Progenitor cell of endocrine pancreas (in vitro differentiated cells): ENCODE measurements at regions not wholly inside any gene's neighbourhood (a gene's known extent, or its start where the extent isn't known, plus 50 kb on each side); places are given as distances from the start of the nearest gene placed in this dataset.

ENCODE experiments used
- DNase-seq: peaks from one replicate; pipeline ENCODE4 v3.0.0; 2021; ENCODE audit warnings: low spot score; ENCODE audit not compliant: unreplicated experiment
- H3K27ac Mint-ChIP-seq: 2 replicates; pipeline ENCODE4 v1.8.0; 2021; ENCODE audit warnings: mild to moderate bottlenecking, moderate library complexity, mixed read lengths
- H3K27me3 Mint-ChIP-seq: 2 replicates; pipeline ENCODE4 v1.8.0; 2021; ENCODE audit warnings: mixed read lengths
- H3K36me3 Mint-ChIP-seq: 2 replicates; pipeline ENCODE4 v1.8.0; 2022; ENCODE audit warnings: mixed read lengths; ENCODE audit not compliant: insufficient read depth
- H3K4me1 Mint-ChIP-seq: 2 replicates; pipeline ENCODE4 v1.8.0; 2021; ENCODE audit warnings: low read depth, mixed read lengths
- H3K4me3 Mint-ChIP-seq: 2 replicates; pipeline ENCODE4 v1.8.0; 2021; ENCODE audit warnings: low read depth, mild to moderate bottlenecking, moderate library complexity, mixed read lengths
- H3K9me3 Mint-ChIP-seq: 2 replicates; pipeline ENCODE4 v1.8.0; 2021; ENCODE audit warnings: low read depth, mixed read lengths
- TF ChIP-seq, protein P1 (sequence below): fragments of 200-600 bp; sonication (generic); IDR thresholded peaks from one replicate; pipeline ENCODE4 v1.5.0; 2021; ENCODE audit warnings: antibody characterized with exemption, mild to moderate bottlenecking; ENCODE audit not compliant: unreplicated experiment

DNA sequence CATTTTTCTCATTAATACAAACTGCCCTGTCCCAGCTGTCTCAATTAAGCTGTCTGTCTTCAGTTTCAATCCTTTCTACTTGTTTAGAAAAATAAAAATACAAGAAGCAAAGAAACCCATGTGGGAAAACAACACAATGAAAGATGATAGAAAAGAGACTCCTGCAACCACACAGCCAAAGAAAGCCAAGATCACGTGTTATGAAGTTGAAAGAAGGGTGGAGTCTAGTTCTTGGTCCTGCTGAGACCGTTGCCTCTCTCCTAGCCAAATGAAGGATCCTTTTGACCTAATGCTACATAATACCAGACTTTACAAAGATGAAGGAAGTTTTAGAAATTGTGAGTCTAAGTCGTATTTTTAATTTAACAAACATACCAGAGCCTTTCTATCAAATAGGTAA is 218.8 kb upstream of the RRP15 start:
- no peak overlapping the region for H3K27ac Mint-ChIP-seq
- H3K36me3 Mint-ChIP-seq = no peaks in the 10 kb centered on the region
- H3K27me3 Mint-ChIP-seq = no peaks in the 10 kb centered on the region
- peaks cover 2% of the 10 kb centered on the region for H3K9me3 Mint-ChIP-seq
- TF ChIP-seq, protein P1, sequence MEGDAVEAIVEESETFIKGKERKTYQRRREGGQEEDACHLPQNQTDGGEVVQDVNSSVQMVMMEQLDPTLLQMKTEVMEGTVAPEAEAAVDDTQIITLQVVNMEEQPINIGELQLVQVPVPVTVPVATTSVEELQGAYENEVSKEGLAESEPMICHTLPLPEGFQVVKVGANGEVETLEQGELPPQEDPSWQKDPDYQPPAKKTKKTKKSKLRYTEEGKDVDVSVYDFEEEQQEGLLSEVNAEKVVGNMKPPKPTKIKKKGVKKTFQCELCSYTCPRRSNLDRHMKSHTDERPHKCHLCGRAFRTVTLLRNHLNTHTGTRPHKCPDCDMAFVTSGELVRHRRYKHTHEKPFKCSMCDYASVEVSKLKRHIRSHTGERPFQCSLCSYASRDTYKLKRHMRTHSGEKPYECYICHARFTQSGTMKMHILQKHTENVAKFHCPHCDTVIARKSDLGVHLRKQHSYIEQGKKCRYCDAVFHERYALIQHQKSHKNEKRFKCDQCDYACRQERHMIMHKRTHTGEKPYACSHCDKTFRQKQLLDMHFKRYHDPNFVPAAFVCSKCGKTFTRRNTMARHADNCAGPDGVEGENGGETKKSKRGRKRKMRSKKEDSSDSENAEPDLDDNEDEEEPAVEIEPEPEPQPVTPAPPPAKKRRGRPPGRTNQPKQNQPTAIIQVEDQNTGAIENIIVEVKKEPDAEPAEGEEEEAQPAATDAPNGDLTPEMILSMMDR = no peak
- peaks cover 4% of the 10 kb centered on the region for H3K4me1 Mint-ChIP-seq
- no peak for DNase-seq
- H3K4me3 Mint-ChIP-seq = no peak overlapping the region

DNA sequence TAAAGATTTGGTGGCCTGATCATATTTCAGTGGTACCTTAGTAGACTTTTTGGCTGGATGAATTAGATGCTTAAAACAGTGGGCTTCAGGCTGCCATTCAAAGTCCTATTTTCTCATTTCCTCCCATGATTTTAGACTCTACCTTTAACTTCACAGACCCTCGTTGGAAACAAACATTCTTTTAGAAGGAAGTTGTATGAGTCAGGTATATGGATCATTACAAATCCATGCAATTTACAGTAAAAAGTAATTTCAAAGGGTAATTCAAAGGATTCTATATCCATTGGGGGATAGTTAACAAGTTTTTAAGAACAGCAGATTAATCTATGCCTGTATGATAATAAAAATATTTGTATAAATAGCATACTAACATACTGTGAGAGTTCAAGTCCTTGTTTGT is 216.9 kb upstream of the RRP15 start:
- H3K4me1 Mint-ChIP-seq = peaks cover 4% of the 10 kb centered on the region
- no peak overlapping the region for H3K4me3 Mint-ChIP-seq
- no peaks in the 10 kb centered on the region for H3K36me3 Mint-ChIP-seq
- no peak for DNase-seq
- peaks cover 2% of the 10 kb centered on the region for H3K9me3 Mint-ChIP-seq
- H3K27me3 Mint-ChIP-seq = no peaks in the 10 kb centered on the region
- no peak overlapping the region for H3K27ac Mint-ChIP-seq
- TF ChIP-seq, protein P1 = no peak

DNA sequence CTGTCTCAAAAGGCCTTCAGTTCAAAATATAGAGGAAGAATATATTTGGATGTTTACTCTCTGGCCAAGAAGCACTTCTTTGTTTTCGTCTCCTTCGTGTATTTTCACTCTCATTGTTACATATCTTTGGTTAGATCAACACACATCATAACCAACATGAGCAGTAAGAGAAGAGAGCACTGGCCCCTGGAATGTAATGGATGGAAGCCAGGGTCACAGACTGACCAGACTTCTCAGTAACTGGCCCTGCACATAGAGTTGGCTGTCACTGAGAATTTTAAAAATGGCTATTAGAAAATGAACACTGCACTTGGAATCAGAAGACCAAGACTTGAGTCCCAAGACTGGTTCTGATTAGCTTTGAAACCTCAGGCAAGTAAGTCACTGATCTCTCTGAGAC is 215.9 kb upstream of the RRP15 start:
- Mint-ChIP-seq H3K4me1 (peaks cover 1% of the 10 kb centered on the region), H3K27me3 (no peaks in the 10 kb centered on the region), H3K36me3 (no peaks in the 10 kb centered on the region), H3K4me3 (no peak overlapping the region), H3K9me3 (peaks cover 1% of the 10 kb centered on the region), H3K27ac (no peak overlapping the region)
- TF ChIP-seq, protein P1 = no peak
- no peak for DNase-seq

DNA sequence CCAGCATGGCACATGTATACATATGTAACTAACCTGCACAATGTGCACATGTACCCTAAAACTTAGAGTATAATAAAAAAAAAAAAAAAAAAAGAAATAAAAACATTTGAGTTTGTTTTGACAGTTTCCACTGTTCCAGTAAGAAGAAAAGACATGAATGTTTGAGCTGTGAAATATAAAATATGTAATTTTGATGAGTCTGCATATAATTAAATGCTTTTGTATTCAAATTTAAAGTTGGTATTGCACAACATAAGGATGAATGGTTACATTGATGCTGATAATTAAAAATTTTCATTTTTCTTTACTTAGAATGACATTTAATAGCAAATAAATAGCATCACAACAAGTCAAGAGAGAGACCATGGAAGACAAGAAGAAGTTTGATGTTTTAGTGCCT is 212.0 kb upstream of the RRP15 start:
- H3K27me3 Mint-ChIP-seq = peaks cover 4% of the 10 kb centered on the region
- DNase-seq = no peak
- H3K9me3 Mint-ChIP-seq = peaks cover 4% of the 10 kb centered on the region
- no peak overlapping the region for H3K4me3 Mint-ChIP-seq
- no peak overlapping the region for H3K27ac Mint-ChIP-seq
- no peaks in the 10 kb centered on the region for H3K36me3 Mint-ChIP-seq
- TF ChIP-seq, protein P1 = no peak
- no peaks in the 10 kb centered on the region for H3K4me1 Mint-ChIP-seq

DNA sequence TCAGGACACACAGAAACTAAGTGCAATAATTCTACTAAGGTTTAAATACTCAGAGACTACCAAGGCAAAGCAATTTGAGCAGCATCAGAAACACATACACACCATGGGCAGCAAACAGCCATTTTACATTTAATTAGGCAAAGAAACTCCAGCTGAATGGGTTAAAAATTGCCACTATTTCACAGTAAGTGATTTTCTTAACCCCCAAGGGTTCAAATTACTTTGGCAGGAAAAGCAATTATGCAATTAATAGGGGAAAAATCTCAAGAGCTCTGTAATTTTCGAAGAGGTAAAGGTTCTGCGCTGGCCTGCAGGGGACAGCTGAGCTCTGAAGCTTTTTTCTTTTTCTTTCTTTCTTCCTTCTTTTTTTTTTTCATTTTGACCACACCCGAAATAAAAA is 206.2 kb upstream of the RRP15 start:
- no peaks in the 10 kb centered on the region for H3K36me3 Mint-ChIP-seq

More for the DNA sequence above, 206.2 kb upstream of the RRP15 start:
- H3K27me3 Mint-ChIP-seq = peaks cover 4% of the 10 kb centered on the region
- no peaks in the 10 kb centered on the region for H3K4me1 Mint-ChIP-seq
- no peak for DNase-seq
- H3K27ac Mint-ChIP-seq = no peak overlapping the region
- peaks cover 7% of the 10 kb centered on the region for H3K9me3 Mint-ChIP-seq
- TF ChIP-seq, protein P1 = no peak
- H3K4me3 Mint-ChIP-seq = no peak overlapping the region
